H1 (cell line): ENCODE measurements at regions not wholly inside any gene's neighbourhood (a gene's known extent, or its start where the extent isn't known, plus 50 kb on each side); places are given as distances from the start of the nearest gene placed in this dataset.

Experiments
- CTCF ChIA-PET: fragments of 300-600 bp; sonication (Branson Sonifier 250); formaldehyde crosslinking; loops from one replicate; lab custom pipeline; 2021; ENCODE audit not compliant: partially characterized antibody; lab: Charles Lee
- POLR2A ChIA-PET: fragments of 300-600 bp; sonication (Branson Sonifier 250); formaldehyde crosslinking; loops from one replicate; lab custom pipeline; 2021; ENCODE audit warnings: inconsistent platforms; ENCODE audit not compliant: partially characterized antibody; lab: Charles Lee
- DNase-seq, 2 experiments: peaks; one replicate each; pipeline versions ENCODE4 v3.0.0 to v3.0.0-alpha.2; 2010 to 2022; ENCODE audit warnings: low spot score in 2 of 2, low read depth in 1 of 2, mixed read lengths in 1 of 2
- FAIRE-seq: peaks from 2 replicates; lab custom pipeline; 2011; peaks lifted over from hg19 to GRCh38; lab: Jason Lieb, UNC
- H2AFZ ChIP-seq: 2 replicates; pipeline ENCODE4 v1.8.1; 2012; ENCODE audit warnings: low read length, inconsistent platforms
- H2AK5ac ChIP-seq: 2 replicates; pipeline ENCODE4 v1.6.1; 2013; ENCODE audit warnings: low read depth, low read length
- H2BK120ac ChIP-seq: replicated peaks from 2 replicates; pipeline ENCODE3; 2013; ENCODE audit warnings: low read depth, low read length, inconsistent platforms
- H2BK12ac ChIP-seq: 2 replicates; pipeline ENCODE4 v1.6.1; 2013; ENCODE audit warnings: low read depth, low read length
- H2BK15ac ChIP-seq: 2 replicates; pipeline ENCODE4 v1.6.1; 2013; ENCODE audit warnings: low read length
- H2BK20ac ChIP-seq: 2 replicates; pipeline ENCODE4 v1.6.1; 2013; ENCODE audit warnings: low read length
- H2BK5ac ChIP-seq: 2 replicates; pipeline ENCODE4 v1.6.1; 2013; ENCODE audit warnings: low read depth, low read length
- H3K14ac ChIP-seq: 2 replicates; pipeline ENCODE4 v1.6.1; 2013; ENCODE audit warnings: inconsistent platforms; ENCODE audit not compliant: insufficient read length
- H3K18ac ChIP-seq: 2 replicates; pipeline ENCODE4 v1.6.1; 2013; ENCODE audit warnings: low read length; ENCODE audit errors: extremely low read depth
- H3K23ac ChIP-seq: 2 replicates; pipeline ENCODE4 v1.6.1; 2013; ENCODE audit warnings: inconsistent platforms; ENCODE audit not compliant: insufficient read length
- H3K23me2 ChIP-seq: 2 replicates; pipeline ENCODE4 v1.6.1; 2013; ENCODE audit warnings: low read depth, low read length
- H3K27ac ChIP-seq: 2 replicates; pipeline ENCODE4 v1.6.1; 2011; ENCODE audit warnings: low read depth, low read length, inconsistent platforms
- H3K27me3 ChIP-seq, 4 experiments: replicated peaks in 1 of 4; 1 replicate in 1 of 4; 2 replicates in 3 of 4; pipeline versions ENCODE4 v1.6.1 to v1.8.1; 2011 to 2013; ENCODE audit warnings: low read length in 3 of 4, mild to moderate bottlenecking in 3 of 4, inconsistent platforms in 2 of 4, mixed read lengths in 2 of 4, moderate library complexity in 1 of 4; ENCODE audit not compliant: control insufficient read depth in 3 of 4, insufficient read depth in 3 of 4; ENCODE audit errors: extremely low read depth in 1 of 4
- H3K36me3 ChIP-seq, 4 experiments: 2 replicates each; pipeline versions ENCODE4 v1.6.1 to v1.8.1; 2011 to 2013; ENCODE audit warnings: mild to moderate bottlenecking in 4 of 4, low read length in 3 of 4, moderate library complexity in 2 of 4, control low read depth in 1 of 4, inconsistent platforms in 1 of 4; ENCODE audit not compliant: insufficient read depth in 4 of 4, control insufficient read depth in 2 of 4
- H3K4ac ChIP-seq: replicated peaks from 2 replicates; pipeline ENCODE3; 2013; ENCODE audit warnings: low read length, low read depth, mixed read lengths, inconsistent platforms; ENCODE audit not compliant: insufficient read length
- H3K4me1 ChIP-seq, 4 experiments: replicated peaks in 1 of 4; 1 replicate in 1 of 4; 2 replicates in 3 of 4; pipeline versions ENCODE4 v1.6.1 to v1.8.1; 2011 to 2013; ENCODE audit warnings: low read length in 3 of 4, inconsistent platforms in 2 of 4, mixed read lengths in 1 of 4; ENCODE audit not compliant: insufficient read depth in 4 of 4, control insufficient read depth in 3 of 4
- H3K4me2 ChIP-seq, 2 experiments: 2 replicates each; pipeline versions ENCODE4 v1.6.1 to v1.8.1; 2011 to 2013; ENCODE audit warnings: low read depth in 2 of 2, low read length in 2 of 2, control low read depth in 1 of 2, inconsistent platforms in 1 of 2, mild to moderate bottlenecking in 1 of 2; ENCODE audit not compliant: insufficient read depth in 1 of 2
- H3K4me3 ChIP-seq, 4 experiments: fragments of 200-600, 300-600 bp in 1 of 4; sonication (generic), shearing (Covaris generic), sonication (Bioruptor Twin) in 1 of 4; 2 replicates each; pipeline versions ENCODE4 v1.5.1 to v1.8.1; 2011 to 2016; ENCODE audit warnings: low read length in 4 of 4, low read depth in 3 of 4, control low read depth in 2 of 4, inconsistent platforms in 2 of 4, mild to moderate bottlenecking in 2 of 4, mixed read lengths in 1 of 4, moderate library complexity in 1 of 4; ENCODE audit not compliant: insufficient read depth in 2 of 4; ENCODE audit errors: extremely low read depth in 1 of 4
- H3K56ac ChIP-seq: replicated peaks from 2 replicates; pipeline ENCODE3; 2013; ENCODE audit warnings: low read depth, mild to moderate bottlenecking, mixed read lengths, low read length, inconsistent platforms; ENCODE audit not compliant: insufficient read length
- H3K79me1 ChIP-seq: 2 replicates; pipeline ENCODE4 v1.6.1; 2013; ENCODE audit warnings: low read depth, low read length, control low read depth
- H3K79me2 ChIP-seq, 2 experiments: 2 replicates each; pipeline versions ENCODE4 v1.6.1 to v1.8.1; 2012 to 2013; ENCODE audit warnings: low read length in 2 of 2, mild to moderate bottlenecking in 2 of 2, inconsistent platforms in 1 of 2; ENCODE audit not compliant: insufficient read depth in 2 of 2, control insufficient read depth in 1 of 2
- H3K9ac ChIP-seq, 4 experiments: replicated peaks in 1 of 4; 1 replicate in 1 of 4; 2 replicates in 3 of 4; pipeline versions ENCODE4 v1.6.1 to v1.8.1; 2011 to 2013; ENCODE audit warnings: low read depth in 3 of 4, low read length in 3 of 4, control low read depth in 2 of 4, mild to moderate bottlenecking in 2 of 4, moderate library complexity in 2 of 4, inconsistent platforms in 1 of 4; ENCODE audit errors: extremely low read depth in 1 of 4
- H3K9me3 ChIP-seq, 2 experiments: 2 replicates each; pipeline versions ENCODE4 v1.6.1 to v1.8.1; 2012 to 2013; ENCODE audit warnings: mild to moderate bottlenecking in 2 of 2, moderate library complexity in 2 of 2, control low read depth in 1 of 2, inconsistent platforms in 1 of 2, low read depth in 1 of 2, low read length in 1 of 2, mixed read lengths in 1 of 2; ENCODE audit not compliant: insufficient read depth in 2 of 2
- H4K20me1 ChIP-seq, 2 experiments: replicated peaks in 1 of 2; 2 replicates each; pipeline versions ENCODE3 to v1.8.1; 2011 to 2013; ENCODE audit warnings: inconsistent platforms in 2 of 2, low read length in 2 of 2, mild to moderate bottlenecking in 1 of 2; ENCODE audit not compliant: insufficient read depth in 2 of 2, control insufficient read depth in 1 of 2
- H4K5ac ChIP-seq: 2 replicates; pipeline ENCODE4 v1.6.1; 2013; ENCODE audit warnings: low read length, low read depth, mixed read lengths, inconsistent platforms; ENCODE audit not compliant: insufficient read length
- H4K8ac ChIP-seq: 2 replicates; pipeline ENCODE4 v1.8.0; 2013; ENCODE audit warnings: mild to moderate bottlenecking, moderate library complexity, low read length, inconsistent platforms; ENCODE audit not compliant: insufficient read depth; ENCODE audit errors: extremely low read depth
- H4K91ac ChIP-seq: replicated peaks from 2 replicates; pipeline ENCODE3; 2013; ENCODE audit warnings: low read length, mixed read lengths, inconsistent platforms; ENCODE audit not compliant: insufficient read length
- CBX5 ChIP-seq: fragments of 300-800, 300-1000 bp; sonication (generic); IDR thresholded peaks from 2 replicates; pipeline ENCODE4 v1.7.1; 2016; ENCODE audit warnings: antibody characterized with exemption, low read length, low read depth
- EZH2 ChIP-seq: fragments of 200-600 bp; sonication (generic); IDR thresholded peaks from 2 replicates; pipeline ENCODE4 v1.7.1; 2012; ENCODE audit warnings: low read depth, mild to moderate bottlenecking, moderate library complexity, low read length, inconsistent platforms; ENCODE audit not compliant: severe bottlenecking
- KDM4A ChIP-seq: IDR thresholded peaks from one replicate; pipeline ENCODE4 v1.7.1; 2012; ENCODE audit warnings: low read depth, mild to moderate bottlenecking, moderate library complexity, low read length, inconsistent platforms; ENCODE audit not compliant: severe bottlenecking
- PHF8 ChIP-seq: fragments of 200-600 bp; sonication (generic); conservative IDR thresholded peaks from 2 replicates; pipeline ENCODE4 v1.7.1; 2012; ENCODE audit warnings: low read depth, mild to moderate bottlenecking, inconsistent platforms, low read length, moderate library complexity

GRCh38 chr17:12369065-12369464 lies 296.6 kb upstream of the MYOCD start:
- Histone ChIP-seq H2BK5ac (no peak overlapping the region), H3K79me1 (no peaks in the 10 kb centered on the region), H2BK12ac (no peak overlapping the region), H3K9ac (no peak overlapping the region), H3K56ac (no peak overlapping the region), H2AK5ac (no peak overlapping the region), H3K18ac (no peak overlapping the region), H3K4me3 (no peak overlapping the region), H3K4ac (no peak overlapping the region), H3K4me2 (no peak overlapping the region), H3K23ac (no peak overlapping the region), H3K27me3 (no peaks in the 10 kb centered on the region), H4K91ac (no peak overlapping the region), H2AFZ (no peak overlapping the region), H3K14ac (no peak overlapping the region), H3K4me1 (no peaks in the 10 kb centered on the region), H3K27ac (no peak overlapping the region), H3K36me3 (no peaks in the 10 kb centered on the region), H4K8ac (no peak overlapping the region), H2BK15ac (no peak overlapping the region), H3K9me3 (no peaks in the 10 kb centered on the region), H4K5ac (no peak overlapping the region), H3K23me2 (no peaks in the 10 kb centered on the region), H2BK20ac (no peak overlapping the region), H2BK120ac (no peak overlapping the region), H3K79me2 (no peaks in the 10 kb centered on the region), H4K20me1 (no peaks in the 10 kb centered on the region)
- DNase-seq, result no peak
- ChIA-PET CTCF (no interaction called here), POLR2A (no interaction called here)
- no peak for FAIRE-seq
- no peak for TF ChIP-seq PHF8
- no peak for TF ChIP-seq KDM4A
- TF ChIP-seq EZH2, result no peak
- no peak for TF ChIP-seq CBX5
